Fibroblast of skin of right quadriceps (primary cell): ENCODE measurements at regions not wholly inside any gene's neighbourhood (a gene's known extent, or its start where the extent isn't known, plus 50 kb on each side); places are given as distances from the start of the nearest gene placed in this dataset.
"Not testable (repeated sequence)": the region's sequence is repeated elsewhere in the genome, so short reads cannot be mapped to it uniquely, and the experiment has no call there.

Experiments used
- DNase-seq: peaks from one replicate; pipeline ENCODE4 v3.0.0-alpha.2; 2013

DNA sequence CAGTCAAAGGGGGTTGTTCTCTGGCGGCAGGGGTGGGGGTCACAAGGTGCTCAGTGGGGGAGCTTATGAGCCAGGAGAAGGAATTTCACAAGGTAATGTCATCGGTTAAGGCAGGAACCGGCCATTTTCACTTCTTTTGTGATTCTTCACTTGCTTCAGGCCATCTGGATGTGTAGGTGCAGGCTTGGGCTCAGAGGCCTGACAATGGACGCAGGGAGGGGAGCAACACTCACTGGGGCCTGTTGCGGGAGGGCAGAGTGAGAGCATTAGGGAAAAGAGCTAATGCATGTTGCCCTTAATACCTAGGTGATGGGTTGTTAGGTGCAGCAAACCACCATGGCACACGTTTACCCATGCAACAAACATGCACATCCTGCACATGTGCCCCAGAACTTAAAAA, 98.0 kb upstream of the FAM47A start:
- not testable (repeated sequence) for DNase-seq

DNA sequence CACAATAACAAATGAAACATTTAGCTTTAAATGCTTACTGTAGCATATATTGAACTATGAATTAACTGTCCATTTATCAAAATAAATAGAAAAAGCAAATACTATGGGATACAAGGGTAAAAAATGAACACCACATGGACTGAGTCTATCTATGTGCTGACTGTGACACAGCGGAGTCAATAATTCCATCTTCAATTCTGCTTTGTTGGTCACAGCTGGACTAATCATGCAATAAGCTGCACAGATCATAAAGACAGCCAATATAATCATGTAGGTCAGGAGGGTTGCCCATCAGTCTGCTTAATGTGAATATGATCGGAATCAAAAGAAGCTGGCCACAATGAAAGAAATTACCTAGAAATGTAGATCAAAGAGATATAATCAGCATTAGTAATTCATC, 95.7 kb upstream of the FAM47A start:
- no peak for DNase-seq

DNA sequence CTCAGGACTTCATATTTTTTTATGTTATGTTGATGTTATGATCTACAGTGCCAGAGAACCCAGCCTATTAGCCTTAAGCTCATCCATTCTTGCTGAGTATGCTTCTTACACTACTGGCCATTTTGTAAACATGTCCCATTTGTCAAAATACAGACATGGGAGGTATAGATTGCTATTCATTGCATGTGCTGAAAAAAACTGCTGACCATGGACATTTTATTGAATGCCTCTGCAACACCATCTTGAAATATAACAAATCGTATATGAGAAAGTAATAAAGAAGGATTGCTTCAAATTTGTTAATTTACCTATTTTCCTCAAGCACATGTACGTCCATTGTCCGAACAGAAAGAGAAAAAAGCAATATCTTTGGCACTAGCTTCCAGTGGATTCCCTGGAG, 91.5 kb upstream of the FAM47A start:
- no peak for DNase-seq

DNA sequence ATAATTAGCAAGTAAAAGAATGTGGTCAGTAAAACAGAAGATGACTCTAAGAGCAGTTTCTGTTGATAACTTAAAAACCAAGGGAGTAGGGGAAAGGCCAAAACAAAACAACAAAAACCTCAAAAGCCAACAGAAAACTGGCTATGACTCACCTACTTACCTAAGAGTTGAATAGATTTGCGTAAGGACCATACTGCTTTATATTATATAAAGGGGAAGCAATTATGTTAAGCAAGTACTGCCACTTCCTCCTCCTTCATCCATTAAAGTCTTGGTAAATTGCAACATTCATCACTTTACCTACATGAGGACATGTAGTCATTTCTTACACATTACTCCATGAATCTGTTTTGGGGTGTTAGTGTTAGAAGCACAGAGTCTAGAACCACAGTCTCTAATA, 85.9 kb upstream of the FAM47A start:
- DNase-seq, result no peak

DNA sequence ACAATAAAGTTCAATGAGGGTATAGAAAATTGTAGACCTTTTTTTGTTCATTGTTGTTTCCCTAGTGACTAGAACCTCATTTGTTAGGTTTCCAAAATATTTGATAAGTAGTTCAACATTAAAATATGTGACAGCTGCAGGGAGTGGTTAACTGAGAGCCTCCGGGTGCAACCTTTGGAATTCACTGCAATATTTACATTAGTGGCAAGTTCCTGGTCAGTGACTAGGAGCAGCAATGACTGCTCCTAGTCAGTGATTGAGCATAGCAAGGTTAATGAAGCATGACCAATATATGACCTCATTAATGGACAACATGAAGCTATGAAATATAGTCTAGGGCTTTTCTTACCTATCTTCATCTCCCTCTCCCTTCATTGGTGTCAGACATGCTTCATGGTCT, 65.8 kb upstream of the FAM47A start:
- DNase-seq, result no peak
